ENCODE measurements at regions not wholly inside any gene's neighbourhood (a gene's known extent, or its start where the extent isn't known, plus 50 kb on each side); places are given as distances from the start of the nearest gene placed in this dataset.

- CTCF ChIA-PET (ENCODE audit: partially characterized antibody) = no interaction called here
- H2BK20ac ChIP-seq (ENCODE audit: low read length) = no peak overlapping the region
- H3K23me2 ChIP-seq (ENCODE audit: low read depth, low read length) = no peaks in the 10 kb centered on the region
- H3K79me1 ChIP-seq (ENCODE audit: low read depth, low read length) = no peaks in the 10 kb centered on the region
- no peak overlapping the region for H3K14ac ChIP-seq (ENCODE audit: insufficient read length)
- H2AK5ac ChIP-seq (ENCODE audit: low read depth, low read length) = no peak overlapping the region
- no peak overlapping the region for H2BK5ac ChIP-seq (ENCODE audit: low read depth, low read length)
- no peaks in the 10 kb centered on the region for H3K79me2 ChIP-seq (ENCODE audit: control insufficient read depth in 1 of 2, insufficient read depth in 2 of 2, low read length in 2 of 2)
- H3K4me1 ChIP-seq (replicated peaks in 1 of 4; ENCODE audit: control insufficient read depth in 3 of 4, insufficient read depth in 4 of 4, low read length in 3 of 4) = no peaks in the 10 kb centered on the region
- no peaks in the 10 kb centered on the region for H3K27me3 ChIP-seq (replicated peaks in 1 of 4; ENCODE audit: control insufficient read depth in 3 of 4, extremely low read depth in 1 of 4, insufficient read depth in 3 of 4, low read length in 3 of 4)
- no peak overlapping the region for H3K9ac ChIP-seq (replicated peaks in 1 of 4; ENCODE audit: extremely low read depth in 1 of 4, low read depth in 3 of 4, low read length in 3 of 4)
- H4K91ac ChIP-seq (replicated peaks; ENCODE audit: insufficient read length, low read length) = no peak overlapping the region
- POLR2A ChIA-PET (ENCODE audit: partially characterized antibody) = no interaction called here
- H4K20me1 ChIP-seq (replicated peaks in 1 of 2; ENCODE audit: control insufficient read depth in 1 of 2, insufficient read depth in 2 of 2, low read length in 2 of 2) = no peaks in the 10 kb centered on the region
- H4K5ac ChIP-seq (ENCODE audit: insufficient read length, low read depth, low read length) = no peak overlapping the region
- no peak overlapping the region for H2BK15ac ChIP-seq (ENCODE audit: low read length)
- no peak for DNase-seq (ENCODE audit: low read depth in 1 of 2, low spot score in 2 of 2)
- H2BK12ac ChIP-seq (ENCODE audit: low read depth, low read length) = no peak overlapping the region
- no peaks in the 10 kb centered on the region for H3K36me3 ChIP-seq (ENCODE audit: control insufficient read depth in 2 of 4, insufficient read depth in 4 of 4, low read length in 3 of 4)
- no peak overlapping the region for H3K27ac ChIP-seq (ENCODE audit: low read depth, low read length)
- H3K9me3 ChIP-seq (ENCODE audit: insufficient read depth in 2 of 2, low read depth in 1 of 2, low read length in 1 of 2) = no peaks in the 10 kb centered on the region
- H3K4me2 ChIP-seq (ENCODE audit: insufficient read depth in 1 of 2, low read depth in 2 of 2, low read length in 2 of 2) = no peak overlapping the region
- no peak overlapping the region for H3K4ac ChIP-seq (replicated peaks; ENCODE audit: insufficient read length, low read depth, low read length)
- H3K23ac ChIP-seq (ENCODE audit: insufficient read length) = no peak overlapping the region
- H4K8ac ChIP-seq (ENCODE audit: extremely low read depth, insufficient read depth, low read length) = no peak overlapping the region
- no peak overlapping the region for H3K56ac ChIP-seq (replicated peaks; ENCODE audit: insufficient read length, low read depth, low read length)
- no peak overlapping the region for H2AFZ ChIP-seq (ENCODE audit: low read length)
- FAIRE-seq = no peak
- H3K18ac ChIP-seq (ENCODE audit: extremely low read depth, low read length) = no peak overlapping the region
- H3K4me3 ChIP-seq (ENCODE audit: extremely low read depth in 1 of 4, insufficient read depth in 2 of 4, low read depth in 3 of 4, low read length in 4 of 4) = no peak overlapping the region
- H2BK120ac ChIP-seq (replicated peaks; ENCODE audit: low read depth, low read length) = no peak overlapping the region
- 97% methylated on average over 2 of the region's 2 CpGs; no CpG with 5 or more reads in 1 of the 2 experiments for WGBS, 2 experiments (ENCODE audit: extremely low coverage in 1 of 2, insufficient coverage in 1 of 2, insufficient read length in 1 of 2, insufficient replicate concordance in 2 of 2, low coverage in 1 of 2, low lambda C conversion rate in 2 of 2, missing lambda C conversion rate in 1 of 2)
- TF ChIP-seq HDAC2 (IDR thresholded peaks at IDR 0.05; ENCODE audit: borderline replicate concordance in 1 of 2, low read depth in 2 of 2, low read length in 2 of 2) (no peak), POLR2AphosphoS5 (IDR thresholded peaks at IDR 0.05; ENCODE audit: low read depth, low read length) (no peak), RNF2 (IDR thresholded peaks at IDR 0.05; ENCODE audit: borderline replicate concordance, low read depth, low read length, missing control alignments, poor library complexity, severe bottlenecking) (no peak), JUND (IDR thresholded peaks at IDR 0.05; ENCODE audit: low read length) (no peak), PHF8 (conservative IDR thresholded peaks at IDR 0.05; ENCODE audit: low read depth, low read length) (no peak), POLR2A (IDR thresholded peaks at IDR 0.05; ENCODE audit: control extremely low read depth in 1 of 2, low read depth in 2 of 2, low read length in 2 of 2) (no peak), SAP30 (IDR thresholded peaks at IDR 0.05; ENCODE audit: insufficient read depth, insufficient replicate concordance, low read length) (no peak), HDAC6 (IDR thresholded peaks at IDR 0.05; ENCODE audit: low read depth, low read length) (no peak), BCL11A (IDR thresholded peaks at IDR 0.05; ENCODE audit: low read depth in 2 of 2, low read length in 2 of 2) (no peak), RBBP5 (IDR thresholded peaks at IDR 0.05; ENCODE audit: borderline replicate concordance, low read depth, low read length) (no peak), MAFK (IDR thresholded peaks at IDR 0.05; ENCODE audit: low read depth, low read length) (no peak), KDM1A (IDR thresholded peaks at IDR 0.05; ENCODE audit: borderline replicate concordance, low read length) (no peak), TCF12 (IDR thresholded peaks at IDR 0.05; ENCODE audit: low read depth, low read length) (no peak), EP300 (IDR thresholded peaks at IDR 0.05; ENCODE audit: borderline replicate concordance in 1 of 2, low read depth in 2 of 2, low read length in 2 of 2) (no peak), MAX (IDR thresholded peaks at IDR 0.05) (no peak)
These were observed 69.4 kb downstream of the ABCC12 start for GRCh38 chr16:48086422-48086821.
